ENCODE measurements at regions not wholly inside any gene's neighbourhood (a gene's known extent, or its start where the extent isn't known, plus 50 kb on each side); places are given as distances from the start of the nearest gene placed in this dataset.
"Not testable (repeated sequence)": the region's sequence is repeated elsewhere in the genome, so short reads cannot be mapped to it uniquely, and the experiment has no call there.

GRCh38 chr5:17121776-17122175, 95.7 kb upstream of the BASP1 start:
- Histone ChIP-seq H3K27ac (ENCODE audit: low read depth, low read length) (no peak overlapping the region), H3K9me3 (ENCODE audit: control insufficient read depth, insufficient read depth, low read length) (no peaks in the 10 kb centered on the region), H3K27me3 (ENCODE audit: control insufficient read depth, insufficient read depth, low read length) (no peaks in the 10 kb centered on the region), H3K4me3 (ENCODE audit: low read depth, low read length) (no peak overlapping the region)
- ChIA-PET POLR2A (no interaction called here), CTCF (no interaction called here)
- DNase-seq (ENCODE audit: low read depth, low spot score): no peak
- no peak for TF ChIP-seq CTCF (IDR thresholded peaks at IDR 0.05; ENCODE audit: low read depth, low read length)

- Histone ChIP-seq H3K9me3 (ENCODE audit: control insufficient read depth, insufficient read depth, low read length) (no peaks in the 10 kb centered on the region), H3K27me3 (ENCODE audit: control insufficient read depth, insufficient read depth, low read length) (no peaks in the 10 kb centered on the region), H3K27ac (ENCODE audit: low read depth, low read length) (no peak overlapping the region), H3K4me3 (ENCODE audit: low read depth, low read length) (no peak overlapping the region)
- TF ChIP-seq CTCF (IDR thresholded peaks at IDR 0.05; ENCODE audit: low read depth, low read length): no peak
- DNase-seq (ENCODE audit: low read depth, low spot score): no peak
- POLR2A ChIA-PET: no interaction called here
- CTCF ChIA-PET: interaction anchor here (1.0 kb wide), 1 partner anchor 10 kb away, joined by 5 read pairs; no protein-coding TSS in a partner anchor
Observed at GRCh38 chr5:17123010-17123409, 94.4 kb upstream of the BASP1 start.

DNA sequence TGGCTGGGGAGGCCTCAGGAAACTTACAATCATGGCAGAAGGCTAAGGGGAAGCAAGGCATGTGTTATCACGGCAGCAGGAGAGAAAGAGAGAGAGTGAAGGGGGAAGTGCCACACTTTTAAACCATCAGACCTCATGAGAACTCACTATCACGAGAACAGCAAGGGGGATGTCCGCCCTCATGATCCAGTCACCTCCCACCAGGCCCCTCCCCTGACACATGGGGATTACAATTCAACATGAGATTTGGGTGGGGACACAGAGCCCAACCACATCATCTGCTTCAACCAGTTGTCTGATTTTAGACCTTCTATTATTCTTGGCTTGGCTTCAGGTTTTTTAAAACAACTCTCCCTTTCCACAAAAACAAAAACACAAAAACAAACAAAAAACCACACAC, 93.7 kb upstream of the BASP1 start:
- CTCF ChIA-PET: interaction anchor here (1.9 kb wide), 1 partner anchor 9 kb away, joined by 8 read pairs; no protein-coding TSS in a partner anchor
- POLR2A ChIA-PET; H3K27ac ChIP-seq (ENCODE audit: low read depth, low read length); H3K9me3 ChIP-seq (ENCODE audit: control insufficient read depth, insufficient read depth, low read length); DNase-seq (ENCODE audit: low read depth, low spot score); H3K27me3 ChIP-seq (ENCODE audit: control insufficient read depth, insufficient read depth, low read length); H3K4me3 ChIP-seq (ENCODE audit: low read depth, low read length): not testable (repeated sequence)

DNA sequence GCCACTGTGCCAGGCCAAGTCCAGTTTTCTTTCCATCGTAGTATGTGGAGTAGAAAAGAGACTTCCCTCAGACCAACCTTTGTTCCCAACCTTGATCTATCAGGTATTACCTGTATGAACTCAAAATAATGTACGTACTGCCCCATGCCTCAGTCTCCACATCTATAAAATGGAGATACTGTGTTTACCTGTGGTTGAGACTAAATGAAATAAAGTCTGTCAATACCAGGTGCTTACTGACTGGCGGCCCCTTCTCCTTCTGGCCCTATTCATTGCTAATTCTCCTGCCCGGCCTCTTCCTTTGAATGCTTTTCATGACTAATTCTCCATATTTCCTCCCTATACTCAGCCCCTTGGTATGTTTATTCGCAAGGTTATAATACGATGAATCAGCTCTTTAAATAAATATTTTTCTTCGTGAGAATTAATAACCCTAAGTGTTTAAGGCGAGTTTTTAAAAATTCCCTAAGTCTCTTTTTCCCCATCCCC, 89.6 kb upstream of the BASP1 start:
- Histone ChIP-seq H3K9me3 (ENCODE audit: control insufficient read depth, insufficient read depth, low read length) (no peaks in the 10 kb centered on the region), H3K4me3 (ENCODE audit: low read depth, low read length) (no peak overlapping the region), H3K27ac (ENCODE audit: low read depth, low read length) (peak overlapping the region; percentile 80), H3K27me3 (ENCODE audit: control insufficient read depth, insufficient read depth, low read length) (no peaks in the 10 kb centered on the region)
- TF ChIP-seq CTCF (IDR thresholded peaks at IDR 0.05; ENCODE audit: low read depth, low read length): no peak
- POLR2A ChIA-PET: interaction anchor here (0.6 to 0.7 kb wide), 2 partner anchors 11 to 122 kb away, joined by 3 read pairs; no protein-coding TSS in a partner anchor
- CTCF ChIA-PET: interaction anchor here (1.1 kb wide), 1 partner anchor 63 kb away, joined by 3 read pairs; no protein-coding TSS in a partner anchor
- peak; percentile 67 for DNase-seq (ENCODE audit: low read depth, low spot score)

GRCh38 chr5:17129093-17129849, 88.2 kb upstream of the BASP1 start:
- H3K4me3 ChIP-seq (ENCODE audit: low read depth, low read length): no peak overlapping the region
- ChIA-PET CTCF (interaction anchor here (0.5 to 5.7 kb wide), 5 partner anchors 16 to 335 kb away, joined by 3 to 29 read pairs (median 4); no protein-coding TSS in a partner anchor), POLR2A (interaction anchor here (0.7 kb wide), 1 partner anchor 52 kb away, joined by 3 read pairs; no protein-coding TSS in a partner anchor)
- H3K27ac ChIP-seq (ENCODE audit: low read depth, low read length): peak overlapping the region; percentile 21
- no peaks in the 10 kb centered on the region for H3K9me3 ChIP-seq (ENCODE audit: control insufficient read depth, insufficient read depth, low read length)
- DNase-seq (ENCODE audit: low read depth, low spot score): no peak
- H3K27me3 ChIP-seq (ENCODE audit: control insufficient read depth, insufficient read depth, low read length): no peaks in the 10 kb centered on the region
- no peak for TF ChIP-seq CTCF (IDR thresholded peaks at IDR 0.05; ENCODE audit: low read depth, low read length)

DNA sequence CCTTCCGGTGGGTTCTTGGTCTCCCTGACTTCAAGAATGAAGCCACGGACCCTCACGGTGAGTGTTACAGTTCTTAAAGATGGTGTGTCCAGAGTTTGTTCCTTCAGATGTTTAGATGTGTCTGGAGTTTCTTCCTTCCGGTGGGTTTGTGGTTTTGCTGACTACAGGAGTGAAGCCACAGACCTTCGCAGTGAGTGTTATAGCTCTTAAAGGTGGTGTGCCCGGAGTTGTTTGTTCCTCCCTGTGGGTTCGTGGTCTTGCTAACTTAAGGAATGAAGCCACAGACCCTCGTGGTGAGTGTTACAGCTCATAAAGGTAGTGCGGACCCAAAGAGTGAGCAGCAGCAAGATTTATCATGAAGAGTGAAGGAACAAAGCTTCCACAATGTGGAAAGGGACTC, 87.1 kb upstream of the BASP1 start:
- not testable (repeated sequence) for H3K4me3 ChIP-seq (ENCODE audit: low read depth, low read length); H3K27ac ChIP-seq (ENCODE audit: low read depth, low read length); DNase-seq (ENCODE audit: low read depth, low spot score); H3K27me3 ChIP-seq (ENCODE audit: control insufficient read depth, insufficient read depth, low read length); H3K9me3 ChIP-seq (ENCODE audit: control insufficient read depth, insufficient read depth, low read length)
- CTCF ChIA-PET: interaction anchor here (1.1 to 5.7 kb wide), 5 partner anchors 17 to 194 kb away, joined by 3 to 77 read pairs (median 16); partner anchors contain the start of gene MYO10
- POLR2A ChIA-PET: interaction anchor here (1.3 kb wide), 1 partner anchor 130 kb away, joined by 3 read pairs; no protein-coding TSS in a partner anchor

All from AG04450 (cell line).